D341Med (cell line): ENCODE measurements at regions not wholly inside any gene's neighbourhood (a gene's known extent, or its start where the extent isn't known, plus 50 kb on each side); places are given as distances from the start of the nearest gene placed in this dataset.
A peak's percentile ranks its signal among the peaks of the same experiment; 100 is the strongest.
"Not testable (repeated sequence)": the region's sequence is repeated elsewhere in the genome, so short reads cannot be mapped to it uniquely, and the experiment has no call there.

Experiments used
- DNase-seq: peaks from one replicate; pipeline ENCODE4 v3.0.0; 2012; ENCODE audit warnings: low spot score

- no peak for DNase-seq
Measured at GRCh38 chr9:115543511-115543910, 425.6 kb upstream of the TNC start.

GRCh38 chr9:115548609-115549260 is 430.8 kb upstream of the TNC start:
- no peak for DNase-seq

- DNase-seq: no peak
Measured at GRCh38 chr9:115551396-115551795, 433.4 kb upstream of the TNC start.

- DNase-seq: no peak
Measured at GRCh38 chr9:115553060-115553773, 435.3 kb upstream of the TNC start.

- no peak for DNase-seq
Measured at GRCh38 chr9:115556432-115556831, 438.5 kb upstream of the TNC start.

GRCh38 chr9:115575147-115575546 is 457.2 kb upstream of the TNC start:
- DNase-seq: no peak

- DNase-seq: not testable (repeated sequence)
Measured at GRCh38 chr9:115585458-115585857, 467.5 kb upstream of the TNC start.

- no peak for DNase-seq
Measured at GRCh38 chr9:115587310-115587709, 469.4 kb upstream of the TNC start.

GRCh38 chr9:115590011-115590410 is 472.1 kb upstream of the TNC start:
- DNase-seq: no peak

GRCh38 chr9:115591584-115591984 is 473.6 kb upstream of the TNC start:
- DNase-seq: peak; percentile 64

GRCh38 chr9:115593587-115594091 is 475.7 kb upstream of the TNC start:
- DNase-seq: peak; percentile 52

GRCh38 chr9:115594557-115594956 is 476.6 kb upstream of the TNC start:
- no peak for DNase-seq

- DNase-seq: no peak
Measured at GRCh38 chr9:115596021-115596745, 478.2 kb upstream of the TNC start.

- no peak for DNase-seq
Measured at GRCh38 chr9:115596746-115597080, 478.8 kb upstream of the TNC start.

GRCh38 chr9:115597330-115597895 is 479.5 kb upstream of the TNC start:
- no peak for DNase-seq

- no peak for DNase-seq
Measured at GRCh38 chr9:115598751-115599150, 480.8 kb upstream of the TNC start.

- DNase-seq: no peak
Measured at GRCh38 chr9:115599898-115600297, 481.9 kb upstream of the TNC start.

- no peak for DNase-seq
Measured at GRCh38 chr9:115601434-115601833, 483.5 kb upstream of the TNC start.

GRCh38 chr9:115604831-115605483 is 487.0 kb upstream of the TNC start:
- DNase-seq: no peak

GRCh38 chr9:115606838-115607237 is 488.9 kb upstream of the TNC start:
- DNase-seq: no peak

GRCh38 chr9:115614326-115614999 is 496.5 kb upstream of the TNC start:
- no peak for DNase-seq

- no peak for DNase-seq
Measured at GRCh38 chr9:115615000-115615401, 497.0 kb upstream of the TNC start.
